A673 (cell line): ENCODE measurements at regions not wholly inside any gene's neighbourhood (a gene's known extent, or its start where the extent isn't known, plus 50 kb on each side); places are given as distances from the start of the nearest gene placed in this dataset.

Experiments
- BruUV-seq: library from RNA; stranded (reverse); fragments of 400-500 nt; replicated peaks from 2 replicates; lab custom pipeline; 2021; lab: Mats Ljungman, UMichigan
- CTCF ChIA-PET: fragments of 300-600 bp; sonication (Branson Sonifier 250); formaldehyde crosslinking; loops from one replicate; lab custom pipeline; 2022; ENCODE audit warnings: antibody characterized with exemption; lab: Charles Lee
- POLR2A ChIA-PET: fragments of 300-600 bp; sonication (Branson Sonifier 250); formaldehyde crosslinking; loops from one replicate; lab custom pipeline; 2022; ENCODE audit warnings: antibody characterized with exemption; ENCODE audit not compliant: low non-redundant PET; lab: Charles Lee
- DNase-seq: peaks from one replicate; pipeline ENCODE4 v3.0.0-alpha.2; 2015; ENCODE audit warnings: low spot score
- H3K27ac ChIP-seq: fragments of 200-600 bp; sonication (generic); 2 replicates; pipeline ENCODE4 v1.5.1; 2016; ENCODE audit warnings: mixed run types, low read depth, mild to moderate bottlenecking, mixed read lengths, antibody characterized with exemption, low read length; ENCODE audit not compliant: poor library complexity, severe bottlenecking
- H3K27me3 ChIP-seq: fragments of 200-600 bp; sonication (generic); replicated peaks from 2 replicates; pipeline ENCODE4 v1.6.1; 2017; ENCODE audit warnings: mixed run types, low read depth, mild to moderate bottlenecking, mixed read lengths, antibody characterized with exemption, low read length; ENCODE audit not compliant: insufficient read depth, poor library complexity
- H3K36me3 ChIP-seq: fragments of 200-600 bp; sonication (generic); 2 replicates; pipeline ENCODE4 v1.6.1; 2016; ENCODE audit warnings: mixed run types, mild to moderate bottlenecking, mixed read lengths, antibody characterized with exemption, low read length; ENCODE audit not compliant: insufficient read depth, poor library complexity, severe bottlenecking
- H3K4me1 ChIP-seq: fragments of 200-600 bp; sonication (generic); 2 replicates; pipeline ENCODE4 v1.6.1; 2017; ENCODE audit warnings: mixed run types, mild to moderate bottlenecking, mixed read lengths, antibody characterized with exemption, low read length; ENCODE audit not compliant: insufficient read depth, poor library complexity, severe bottlenecking
- H3K4me3 ChIP-seq: fragments of 200-600 bp; sonication (generic); 2 replicates; pipeline ENCODE4 v1.5.1; 2016; ENCODE audit warnings: low read depth, mixed run types, mild to moderate bottlenecking, mixed read lengths, low read length; ENCODE audit not compliant: poor library complexity, severe bottlenecking
- H3K9me3 ChIP-seq: fragments of 200-600 bp; sonication (generic); 2 replicates; pipeline ENCODE4 v1.6.1; 2016; ENCODE audit warnings: mixed run types, low read depth, mild to moderate bottlenecking, mixed read lengths, antibody characterized with exemption, low read length; ENCODE audit not compliant: poor library complexity, severe bottlenecking
- EZH2 ChIP-seq: fragments of 200-600 bp; sonication (generic); IDR thresholded peaks from 2 replicates; pipeline ENCODE4 v1.6.1; 2017; ENCODE audit warnings: borderline replicate concordance, low read depth, mild to moderate bottlenecking, mixed read lengths, antibody characterized with exemption, low read length; ENCODE audit not compliant: poor library complexity, severe bottlenecking
- intact Hi-C: fragments of 100-400 bp; cut with micrococcal nuclease; formaldehyde crosslinking; loops from one replicate; pipeline ENCODE4 v1.10.0; 2022; ENCODE audit not compliant: unreplicated experiment
- TF ChIP-seq, protein P1 (sequence below): fragments of 300-800, 200-600 bp; sonication (generic); conservative IDR thresholded peaks from 2 replicates; pipeline ENCODE4 v1.5.1; 2017; ENCODE audit warnings: low read depth, mild to moderate bottlenecking, antibody characterized with exemption, low read length, moderate library complexity, mixed read lengths

GRCh38 chr10:112006407-112006806, 177.2 kb downstream of the GPAM start:
- BruUV-seq: no TSS peak
- DNase-seq: no peak
- TF ChIP-seq, protein P1, sequence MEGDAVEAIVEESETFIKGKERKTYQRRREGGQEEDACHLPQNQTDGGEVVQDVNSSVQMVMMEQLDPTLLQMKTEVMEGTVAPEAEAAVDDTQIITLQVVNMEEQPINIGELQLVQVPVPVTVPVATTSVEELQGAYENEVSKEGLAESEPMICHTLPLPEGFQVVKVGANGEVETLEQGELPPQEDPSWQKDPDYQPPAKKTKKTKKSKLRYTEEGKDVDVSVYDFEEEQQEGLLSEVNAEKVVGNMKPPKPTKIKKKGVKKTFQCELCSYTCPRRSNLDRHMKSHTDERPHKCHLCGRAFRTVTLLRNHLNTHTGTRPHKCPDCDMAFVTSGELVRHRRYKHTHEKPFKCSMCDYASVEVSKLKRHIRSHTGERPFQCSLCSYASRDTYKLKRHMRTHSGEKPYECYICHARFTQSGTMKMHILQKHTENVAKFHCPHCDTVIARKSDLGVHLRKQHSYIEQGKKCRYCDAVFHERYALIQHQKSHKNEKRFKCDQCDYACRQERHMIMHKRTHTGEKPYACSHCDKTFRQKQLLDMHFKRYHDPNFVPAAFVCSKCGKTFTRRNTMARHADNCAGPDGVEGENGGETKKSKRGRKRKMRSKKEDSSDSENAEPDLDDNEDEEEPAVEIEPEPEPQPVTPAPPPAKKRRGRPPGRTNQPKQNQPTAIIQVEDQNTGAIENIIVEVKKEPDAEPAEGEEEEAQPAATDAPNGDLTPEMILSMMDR: no peak
- TF ChIP-seq EZH2: no peak
- intact Hi-C loops: no loop called here
- ChIA-PET CTCF (no interaction called here), POLR2A (no interaction called here)
- Histone ChIP-seq H3K27ac (no peak overlapping the region), H3K36me3 (no peaks in the 10 kb centered on the region), H3K4me3 (no peak overlapping the region), H3K9me3 (no peaks in the 10 kb centered on the region), H3K27me3 (peaks cover 30% of the 10 kb centered on the region), H3K4me1 (no peaks in the 10 kb centered on the region)

- intact Hi-C loops: no loop called here
- Histone ChIP-seq H3K4me1 (no peaks in the 10 kb centered on the region), H3K27ac (no peak overlapping the region), H3K4me3 (no peak overlapping the region), H3K9me3 (no peaks in the 10 kb centered on the region), H3K27me3 (peaks cover 30% of the 10 kb centered on the region), H3K36me3 (no peaks in the 10 kb centered on the region)
- ChIA-PET CTCF (no interaction called here), POLR2A (no interaction called here)
- DNase-seq: peak; percentile 9
- no peak for TF ChIP-seq EZH2
- TF ChIP-seq, protein P1: no peak
- no TSS peak for BruUV-seq
These were observed 176.7 kb downstream of the GPAM start for GRCh38 chr10:112006831-112007230.

GRCh38 chr10:112022196-112022595, 161.4 kb downstream of the GPAM start:
- H3K36me3 ChIP-seq: no peaks in the 10 kb centered on the region
- BruUV-seq: no TSS peak
- ChIA-PET CTCF (no interaction called here), POLR2A (interaction anchor here (0.6 kb wide), 1 partner anchor 59 kb away, joined by 3 read pairs; no protein-coding TSS in a partner anchor)
- H3K4me3 ChIP-seq: no peak overlapping the region
- no peaks in the 10 kb centered on the region for H3K27me3 ChIP-seq
- DNase-seq: no peak
- H3K9me3 ChIP-seq: no peaks in the 10 kb centered on the region
- intact Hi-C loops: no loop called here
- H3K4me1 ChIP-seq: no peaks in the 10 kb centered on the region
- H3K27ac ChIP-seq: no peak overlapping the region
- no peak for TF ChIP-seq EZH2
- TF ChIP-seq, protein P1: no peak
